OCI-LY3 (cell line): ENCODE measurements at regions not wholly inside any gene's neighbourhood (a gene's known extent, or its start where the extent isn't known, plus 50 kb on each side); places are given as distances from the start of the nearest gene placed in this dataset.

Experiments used
- CTCF ChIP-seq: fragments of 200-600, 300-600 bp; sonication (generic); IDR thresholded peaks from 2 replicates; pipeline ENCODE4 v1.5.1; 2014; ENCODE audit warnings: antibody characterized with exemption, low read length, low read depth
- EZH2phosphoT487 ChIP-seq: fragments of 200-600 bp; shearing (Covaris generic); IDR thresholded peaks from 2 replicates; pipeline ENCODE4 v1.6.1; 2018; ENCODE audit warnings: antibody characterized with exemption, mixed run types, low read depth

DNA sequence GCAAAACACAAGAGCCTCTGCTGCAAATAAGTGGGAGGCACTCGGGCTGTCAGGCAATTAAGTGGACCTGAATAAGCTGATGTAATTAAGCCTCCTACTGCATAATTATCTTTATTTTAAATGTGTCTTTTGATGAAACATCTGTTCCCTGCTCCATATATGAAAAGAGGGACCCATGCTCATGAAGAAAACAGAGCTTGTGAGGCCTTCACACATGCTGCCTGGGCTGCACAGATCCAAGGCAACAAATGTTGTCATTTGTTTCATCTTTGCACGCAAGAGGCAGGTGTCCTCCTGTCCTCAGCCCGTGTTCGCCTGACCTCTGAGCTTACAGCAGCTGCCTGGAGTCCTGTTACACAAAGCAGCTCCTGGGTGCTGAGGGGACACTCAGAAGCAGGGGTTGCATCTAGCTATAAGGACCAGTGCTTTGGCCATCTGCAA is 381.1 kb downstream of the ZNF608 start:
- TF ChIP-seq CTCF (no peak), EZH2phosphoT487 (no peak)
